Activated CD4-positive, CD25-positive, alpha-beta regulatory T cell treated with anti-CD3 and anti-CD28 coated beads, Interleukin-2, amount 50 U/mL, for 72 hours (primary cell): ENCODE measurements at regions not wholly inside any gene's neighbourhood (a gene's known extent, or its start where the extent isn't known, plus 50 kb on each side); places are given as distances from the start of the nearest gene placed in this dataset.

ENCODE experiments used
- DNase-seq: peaks from one replicate; pipeline ENCODE4 v3.0.0; 2021

DNA sequence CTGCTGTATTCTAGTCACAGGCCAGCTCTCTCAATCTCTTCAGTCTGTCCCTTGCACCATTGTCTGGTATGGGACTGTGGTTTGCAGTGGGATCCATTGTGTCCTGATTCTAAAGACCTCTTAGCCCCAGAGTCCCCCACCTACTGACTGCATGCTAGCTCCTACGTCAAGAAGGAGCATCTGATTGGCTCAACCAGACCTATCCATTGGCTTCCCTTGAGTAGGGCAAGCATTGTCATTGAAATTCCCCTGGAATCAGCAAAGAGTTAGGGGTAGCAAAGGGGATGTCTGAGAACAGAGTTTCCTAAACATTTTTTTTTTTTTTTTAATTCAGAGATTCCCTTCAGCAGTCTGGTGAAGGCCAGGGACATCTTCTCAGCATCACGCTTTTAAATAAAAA is 175.3 kb upstream of the MPHOSPH6 start:
- no peak for DNase-seq

DNA sequence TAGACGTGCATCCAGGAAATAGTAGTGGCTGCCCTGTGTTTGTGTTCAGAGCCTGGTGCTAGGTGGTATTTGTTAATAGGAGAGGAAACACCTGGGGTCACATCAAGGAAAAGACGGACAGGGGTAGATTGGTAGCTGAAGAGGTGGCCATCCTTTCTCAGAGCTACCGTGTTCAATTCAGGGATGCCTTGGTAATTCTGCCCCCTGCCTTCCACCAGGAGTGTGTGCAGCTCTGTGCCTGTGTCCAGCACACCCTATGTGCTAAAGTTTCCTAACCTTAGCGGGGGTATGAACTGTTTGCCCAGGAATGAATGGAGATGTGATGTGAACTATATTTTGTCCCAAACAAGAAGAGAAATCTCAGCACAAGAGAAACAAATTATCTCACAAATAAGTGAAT is 174.1 kb upstream of the MPHOSPH6 start:
- DNase-seq: no peak

DNA sequence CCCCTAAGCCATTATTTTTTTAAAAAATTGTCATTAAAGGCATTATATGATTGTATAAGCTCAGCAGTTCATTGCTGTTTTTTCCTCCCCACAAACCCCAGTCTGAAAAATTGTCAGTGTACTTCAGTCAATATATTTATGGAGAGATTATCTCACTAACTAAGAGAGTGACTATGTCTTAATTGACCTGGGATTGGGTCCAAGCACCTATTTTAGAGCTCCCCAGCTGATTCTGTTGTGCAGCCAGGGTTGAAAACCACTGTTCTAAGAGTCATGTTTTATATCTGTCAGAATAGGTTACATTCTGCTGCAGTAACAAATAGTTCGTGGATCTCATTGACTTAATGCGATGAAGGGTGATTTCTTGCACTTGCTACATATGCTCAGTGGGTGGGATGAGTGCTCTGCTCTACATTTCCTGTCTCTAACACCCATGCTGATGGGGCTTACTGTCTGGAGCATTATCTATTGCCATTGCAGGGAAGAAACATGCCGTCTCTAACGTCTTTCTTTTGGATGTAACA is 171.2 kb upstream of the MPHOSPH6 start:
- DNase-seq: no peak

DNA sequence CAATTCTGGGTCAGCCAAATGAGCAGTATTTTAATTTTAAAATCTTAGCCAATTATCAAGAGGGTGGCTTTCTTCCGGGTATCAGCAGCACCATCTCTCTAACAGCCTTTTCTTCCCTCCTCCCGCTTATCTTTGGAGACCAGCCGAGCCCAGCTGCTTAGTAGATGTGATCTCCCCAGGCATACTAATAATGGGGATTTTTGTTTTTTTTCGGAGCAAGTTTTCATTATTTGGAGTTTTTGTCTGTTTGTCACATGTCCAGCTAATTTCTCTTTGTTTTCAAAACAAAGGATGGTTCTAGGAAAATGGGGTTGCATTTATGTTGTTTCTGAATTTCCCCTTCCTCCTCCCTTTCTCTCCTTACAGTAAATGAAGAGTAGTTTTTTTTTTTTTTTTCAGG is 170.5 kb upstream of the MPHOSPH6 start:
- DNase-seq: no peak

DNA sequence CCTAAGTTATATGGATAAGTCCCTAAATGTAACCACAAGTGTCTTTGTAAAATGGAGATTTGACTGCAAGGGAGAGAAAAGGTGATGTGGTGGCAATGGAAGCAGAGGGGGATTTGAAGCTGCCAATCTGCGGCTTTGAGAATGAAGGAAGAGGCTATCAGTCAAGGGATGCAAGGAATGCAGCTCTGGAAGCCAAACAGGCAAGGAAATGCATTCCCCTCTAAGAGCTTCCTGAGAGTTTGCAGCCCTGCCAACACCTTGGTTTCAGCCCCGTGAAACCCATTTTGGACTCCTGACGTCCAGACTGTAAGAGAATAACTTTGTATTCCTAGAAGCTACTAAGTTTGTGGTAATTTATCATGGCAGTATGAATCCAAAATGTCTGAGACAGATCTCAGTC is 167.3 kb upstream of the MPHOSPH6 start:
- no peak for DNase-seq

DNA sequence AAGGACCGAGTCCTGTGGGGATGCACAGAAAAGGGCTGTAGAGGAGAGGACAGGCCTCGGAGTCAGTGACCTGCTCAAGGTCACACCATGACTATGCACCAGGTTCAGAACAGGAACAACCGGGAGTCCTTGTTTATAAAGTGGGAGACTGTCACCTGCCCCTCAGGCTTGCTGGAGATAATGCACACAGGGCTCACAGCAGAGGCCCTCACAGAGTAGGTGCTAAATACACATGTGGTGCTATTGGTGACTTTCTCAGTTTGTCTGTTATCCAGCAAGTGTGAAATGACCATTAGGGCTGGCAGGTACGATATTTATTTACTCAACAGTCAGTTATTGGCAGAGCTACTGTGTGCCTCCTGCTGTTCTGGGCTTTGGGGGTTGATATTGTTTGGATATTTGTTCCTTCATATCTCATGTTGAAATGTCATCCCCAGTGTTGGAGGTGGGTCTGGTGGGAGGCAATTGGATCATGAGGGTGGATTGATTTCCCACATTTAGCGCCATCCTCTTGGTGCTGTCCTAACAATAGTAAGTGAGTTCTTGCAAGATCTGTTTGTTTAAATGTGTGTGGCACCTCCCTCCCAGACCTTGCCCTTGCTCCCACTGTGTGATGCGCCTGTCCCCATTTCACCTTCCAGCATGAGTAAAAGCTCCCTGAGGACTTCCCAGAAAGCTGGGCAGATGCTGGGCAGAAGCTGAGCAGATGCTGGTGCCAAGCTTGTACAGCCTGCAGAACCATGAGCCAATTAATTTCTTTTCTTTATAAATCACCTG is 162.1 kb upstream of the MPHOSPH6 start:
- DNase-seq: no peak

DNA sequence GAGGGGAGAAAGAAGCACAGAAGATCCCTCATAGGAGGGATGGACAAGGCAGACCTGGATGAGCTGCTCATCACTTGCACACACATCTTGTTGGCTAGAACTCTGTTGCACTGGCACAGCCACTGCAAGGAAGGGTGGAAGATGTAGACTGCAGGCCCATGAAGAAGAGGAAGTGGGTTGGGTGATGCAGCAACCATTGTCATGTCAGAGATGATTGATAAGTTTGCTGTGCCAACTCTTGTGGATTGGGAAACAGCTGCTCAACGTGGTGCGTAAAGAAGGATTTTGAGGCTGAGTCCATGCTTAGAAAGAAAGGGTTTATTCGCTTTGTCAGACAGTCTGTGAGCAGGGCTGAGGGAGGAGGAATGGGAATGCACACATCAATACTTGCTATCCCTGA is 161.4 kb upstream of the MPHOSPH6 start:
- DNase-seq: no peak

DNA sequence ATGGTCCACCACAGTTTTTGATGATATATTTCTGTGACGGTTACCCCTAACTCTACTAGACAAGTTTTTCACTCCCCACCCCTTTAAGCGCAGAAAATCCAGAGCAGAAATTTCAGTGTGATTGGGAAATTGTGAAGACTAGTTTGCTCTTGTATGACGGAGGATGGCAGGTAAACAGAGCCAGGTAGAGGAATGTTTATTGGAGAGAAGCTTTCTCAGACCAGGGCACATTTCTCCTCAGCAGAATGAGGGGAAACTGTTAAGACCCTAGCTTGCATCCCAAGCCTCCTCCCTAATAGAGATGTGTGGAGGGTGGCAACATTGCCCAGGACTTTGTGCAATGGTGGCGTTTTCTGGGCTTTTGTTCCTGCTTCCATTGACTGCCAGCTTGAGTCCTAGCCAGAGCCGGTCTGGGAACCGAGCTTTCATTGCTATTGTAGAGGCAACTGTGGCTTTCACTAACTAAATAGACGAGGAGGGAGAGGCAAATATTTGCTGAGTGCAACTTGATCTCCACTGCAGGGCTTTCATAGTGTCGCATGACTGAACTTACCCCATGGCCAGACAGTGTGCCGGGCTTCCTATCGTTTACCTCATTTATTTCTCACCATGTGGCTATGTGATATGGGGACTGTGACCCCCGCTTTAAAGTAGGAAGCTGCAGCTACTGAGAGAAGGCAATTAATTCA is 159.6 kb upstream of the MPHOSPH6 start:
- no peak for DNase-seq

DNA sequence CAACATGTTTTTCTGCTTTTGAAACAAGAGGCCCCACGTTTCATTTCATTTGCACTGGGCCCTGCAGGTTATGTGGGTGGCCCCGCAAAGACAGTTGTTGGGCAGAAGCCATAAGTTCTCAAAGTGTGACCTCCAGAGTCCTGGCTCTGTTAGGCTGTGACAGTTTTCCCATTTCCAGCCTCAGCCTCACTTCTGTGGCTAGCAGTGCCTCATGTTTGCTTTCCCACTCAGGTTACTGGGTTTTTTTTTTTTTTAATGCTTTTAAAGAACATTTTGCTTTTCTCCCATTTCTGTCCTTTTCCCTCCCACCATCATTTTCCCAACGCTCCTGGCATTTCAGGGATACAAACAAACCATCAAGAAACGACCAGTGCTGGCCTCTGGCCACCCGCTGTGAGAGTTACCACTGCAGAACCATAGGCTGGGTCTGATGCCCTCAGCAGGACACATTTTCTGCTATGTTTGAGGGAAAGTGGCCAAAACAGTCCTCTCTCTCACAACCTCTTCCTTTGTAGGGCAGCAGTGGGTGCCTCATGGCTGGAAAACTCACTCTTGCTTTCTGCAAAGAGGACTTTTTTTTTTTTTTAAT is 159.0 kb upstream of the MPHOSPH6 start:
- no peak for DNase-seq

DNA sequence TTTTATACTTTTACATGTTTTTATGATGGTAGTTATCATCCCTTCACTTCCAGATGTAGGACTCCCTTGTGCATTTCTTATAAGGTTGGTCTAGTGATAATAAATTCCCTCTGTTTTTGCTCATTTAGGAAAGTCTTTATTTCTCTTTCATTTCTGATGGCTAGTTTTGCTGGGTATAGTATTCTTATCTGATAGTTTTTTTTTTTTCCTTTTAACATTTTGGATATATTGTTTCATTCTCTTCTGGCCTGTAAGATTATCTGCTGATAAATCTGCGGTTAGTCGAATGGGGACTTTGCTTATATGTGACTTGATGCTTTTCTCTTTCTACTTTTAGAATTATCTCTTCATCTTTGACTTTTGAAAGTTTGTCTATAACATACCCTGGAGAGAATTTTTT is 153.1 kb upstream of the MPHOSPH6 start:
- DNase-seq: no peak

DNA sequence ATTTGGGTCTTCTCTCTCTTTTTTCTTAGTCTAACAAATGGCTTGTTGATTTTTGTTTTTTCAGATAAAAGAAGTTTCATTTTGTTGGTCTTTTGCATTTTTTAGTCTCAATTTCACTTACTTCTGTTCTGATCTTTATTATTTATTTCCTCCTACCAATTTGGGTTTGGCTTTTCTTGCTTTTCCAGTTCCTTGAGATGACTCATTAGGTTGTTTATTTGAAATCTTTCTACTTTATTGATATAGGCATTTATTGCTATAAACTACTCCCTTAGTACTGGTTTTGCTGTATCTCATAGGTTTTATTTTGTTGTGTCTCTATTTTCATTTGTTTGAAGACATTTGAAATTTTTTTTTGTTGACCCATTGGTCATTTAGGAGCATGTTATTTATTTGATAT is 152.2 kb upstream of the MPHOSPH6 start:
- DNase-seq: no peak

DNA sequence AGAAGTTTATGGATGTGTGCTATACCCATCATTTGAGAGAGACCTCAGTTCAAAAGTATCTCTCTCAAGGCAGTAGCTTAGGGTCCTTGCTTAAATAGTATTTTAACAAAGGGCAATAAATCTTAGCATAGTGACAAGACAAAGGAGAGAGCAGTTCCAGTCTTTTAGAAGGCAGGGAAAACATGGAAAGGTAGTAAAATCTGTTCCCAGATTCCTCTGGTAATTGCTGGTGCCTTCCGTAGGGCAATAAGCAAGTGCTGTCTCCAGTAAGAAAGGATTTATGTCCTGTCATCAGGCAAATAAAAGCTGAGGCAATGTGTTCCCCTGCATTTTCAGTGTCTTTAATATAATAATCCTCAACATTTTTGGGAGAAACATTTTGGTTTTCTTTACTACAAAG is 149.0 kb upstream of the MPHOSPH6 start:
- no peak for DNase-seq

DNA sequence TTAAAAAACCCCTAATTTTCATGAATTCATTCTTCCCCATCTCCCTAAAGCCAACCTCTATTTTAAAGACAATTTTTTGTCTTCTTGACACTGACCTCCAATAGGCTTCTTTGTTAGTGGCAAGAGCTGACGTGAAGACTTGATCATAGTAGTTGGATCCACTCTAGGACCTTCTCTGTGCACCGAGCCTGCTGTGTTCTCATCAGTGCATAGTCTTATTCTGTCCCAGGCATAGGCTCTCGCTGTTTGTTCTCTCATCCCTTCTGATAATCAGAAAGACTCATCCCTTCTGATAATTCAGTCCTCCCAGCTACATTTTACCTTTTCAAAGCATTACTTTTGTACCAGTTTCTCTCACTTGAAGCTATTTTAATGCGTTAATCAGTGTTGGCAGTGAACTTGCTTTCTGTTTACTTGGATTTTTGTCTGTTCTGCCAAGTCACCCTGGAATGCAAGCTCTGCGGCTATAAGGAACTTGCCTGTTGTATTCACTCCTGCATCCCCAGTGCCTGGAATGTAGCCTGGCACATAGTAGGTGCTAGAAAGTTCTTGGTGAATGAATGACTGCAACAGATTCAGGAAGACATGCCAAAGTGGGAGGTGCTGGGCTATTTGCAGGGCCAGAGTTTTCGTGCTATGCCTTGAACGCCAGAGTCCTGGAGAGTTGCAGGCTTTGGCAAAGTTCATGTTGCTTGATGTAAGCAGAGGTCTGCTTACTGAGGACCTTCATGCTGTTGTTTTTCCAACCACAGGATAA is 147.6 kb upstream of the MPHOSPH6 start:
- DNase-seq: no peak

DNA sequence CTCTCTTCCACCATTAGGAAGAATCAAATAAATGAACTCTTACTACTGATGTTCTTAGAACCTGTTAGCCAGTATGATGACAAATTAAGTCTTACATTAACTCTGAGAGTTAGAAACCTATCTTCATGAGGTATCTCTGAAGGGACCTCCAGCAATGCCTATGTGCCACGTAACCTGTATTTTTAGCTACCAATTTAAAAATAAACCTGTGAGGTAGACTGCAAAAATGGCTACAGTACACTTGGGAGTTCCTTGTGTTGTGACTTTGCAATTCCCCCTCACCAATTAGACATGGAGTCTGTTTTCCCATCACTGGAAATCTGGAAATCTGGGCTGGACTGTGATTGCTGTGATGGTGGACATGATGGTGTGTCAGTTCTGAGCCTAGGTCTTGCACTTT is 143.7 kb upstream of the MPHOSPH6 start:
- DNase-seq: no peak

DNA sequence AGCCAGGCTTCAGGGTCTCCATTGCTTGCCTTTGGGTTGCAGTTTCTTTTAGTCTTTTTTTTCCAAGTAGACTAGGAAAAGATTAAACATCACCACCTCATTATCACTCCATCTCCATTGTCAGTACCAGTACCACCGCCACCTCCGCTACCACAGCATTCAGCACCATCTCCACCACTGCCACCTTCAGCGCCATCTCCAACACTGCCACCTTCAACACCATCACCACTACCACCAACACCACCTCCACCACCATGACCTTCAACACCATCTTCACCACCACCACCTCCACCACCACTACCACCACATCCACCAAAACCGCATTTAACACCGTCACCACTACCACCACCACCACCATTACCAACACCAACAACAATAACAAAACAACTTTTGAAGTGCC is 141.5 kb upstream of the MPHOSPH6 start:
- no peak for DNase-seq

DNA sequence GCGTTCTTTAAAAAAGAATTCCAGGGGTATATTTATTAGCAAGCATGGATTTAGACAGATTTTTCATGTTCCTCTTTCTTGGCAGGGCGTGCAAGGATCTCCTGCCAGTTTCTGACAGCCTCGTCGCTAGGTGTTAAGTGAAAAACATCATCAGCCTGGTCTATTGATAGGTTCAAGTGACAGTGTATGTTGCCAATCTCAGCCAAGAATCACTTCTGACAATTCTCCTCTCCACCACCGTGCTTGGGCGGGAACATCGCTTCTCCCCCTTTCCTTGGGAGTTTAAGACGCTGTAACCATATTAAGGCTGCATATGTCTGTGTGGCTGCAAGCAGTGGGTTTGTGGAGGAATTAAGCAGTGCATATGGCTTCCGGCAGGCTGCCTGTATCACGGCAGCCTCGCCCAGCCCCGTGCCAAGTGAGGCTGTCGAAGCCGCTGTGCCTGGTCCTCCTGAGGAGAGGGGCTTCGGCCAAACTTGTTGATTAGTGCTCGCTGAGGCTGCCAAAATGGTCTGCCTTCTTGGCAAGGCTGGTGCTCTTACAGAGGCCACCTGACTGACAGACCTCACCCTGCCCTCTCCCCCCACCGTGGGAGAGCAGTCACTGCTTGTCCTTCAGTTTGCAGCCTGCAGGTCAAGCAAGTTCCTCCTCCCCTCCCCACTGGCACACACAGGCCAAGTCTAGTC is 132.2 kb upstream of the MPHOSPH6 start:
- no peak for DNase-seq

DNA sequence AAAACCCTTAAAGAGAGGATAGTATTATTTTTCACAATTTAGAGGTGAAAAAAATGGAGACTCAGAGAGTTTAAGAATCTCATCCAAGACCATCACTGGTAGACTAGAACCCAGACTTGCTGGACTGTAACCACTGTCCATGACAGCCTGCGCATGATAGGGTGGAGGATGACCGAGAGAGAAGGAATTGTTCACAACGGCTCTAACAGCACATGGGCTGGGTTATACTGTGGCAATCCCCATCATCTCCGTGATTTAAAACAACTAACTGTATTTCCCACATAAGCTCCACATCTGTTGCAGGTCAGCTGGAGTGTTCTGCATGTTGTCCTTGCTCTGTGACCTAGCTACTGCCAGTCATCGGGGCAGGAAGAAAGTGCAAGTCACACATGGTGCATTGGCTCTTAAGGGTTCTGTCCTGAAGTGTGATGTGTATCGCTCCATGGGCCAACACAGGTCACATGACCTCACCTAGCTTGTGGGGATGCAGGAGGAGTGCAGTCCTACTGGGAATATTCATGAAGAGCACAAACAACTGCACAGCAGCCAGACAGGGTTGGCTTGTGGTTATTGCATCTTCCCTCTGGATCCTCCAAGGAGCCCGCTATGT is 131.2 kb upstream of the MPHOSPH6 start:
- DNase-seq: no peak

DNA sequence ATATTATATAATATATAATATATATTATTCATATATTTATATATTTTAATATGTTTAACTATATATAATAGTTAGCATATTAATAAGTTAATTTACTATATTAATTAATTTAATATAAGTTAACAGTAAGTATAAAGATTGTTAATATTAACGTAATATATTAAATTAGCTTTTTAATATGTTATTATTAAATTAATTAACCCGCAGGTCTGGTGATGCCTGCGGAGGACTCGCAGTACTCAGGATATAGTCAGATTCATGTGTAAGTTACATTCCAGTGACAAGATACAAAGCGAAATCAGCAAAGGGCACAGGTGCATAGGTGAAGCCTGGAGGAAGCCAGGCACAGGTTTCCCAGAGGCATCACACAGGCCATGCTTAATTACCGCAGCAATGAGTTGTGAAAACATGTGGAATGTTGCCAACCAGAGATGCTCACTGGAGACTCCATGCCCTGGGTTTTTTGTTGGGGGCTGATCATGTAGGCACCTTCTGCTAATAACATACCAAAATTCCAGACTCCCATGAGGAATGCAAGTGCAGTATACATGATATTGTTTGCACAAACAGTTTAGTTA is 130.4 kb upstream of the MPHOSPH6 start:
- no peak for DNase-seq

DNA sequence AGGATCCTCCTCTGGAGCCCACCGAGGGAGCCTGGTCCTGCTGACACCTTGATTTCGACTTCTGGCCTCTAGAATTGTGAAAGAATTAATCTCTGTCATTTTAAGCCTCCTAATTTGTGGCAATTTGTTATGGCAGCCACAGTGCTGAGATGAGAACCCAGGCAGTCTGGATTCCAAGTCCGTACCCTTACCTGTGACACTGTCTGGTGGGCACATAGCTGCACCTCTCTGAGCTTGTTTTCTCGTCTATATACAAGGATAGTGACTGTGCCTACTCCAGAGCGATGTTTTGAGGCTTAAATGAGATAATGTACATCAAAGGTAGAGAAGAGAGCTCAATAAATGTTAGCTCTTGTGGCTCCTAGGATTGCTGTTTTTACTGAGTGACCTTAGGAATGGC is 128.4 kb upstream of the MPHOSPH6 start:
- no peak for DNase-seq

DNA sequence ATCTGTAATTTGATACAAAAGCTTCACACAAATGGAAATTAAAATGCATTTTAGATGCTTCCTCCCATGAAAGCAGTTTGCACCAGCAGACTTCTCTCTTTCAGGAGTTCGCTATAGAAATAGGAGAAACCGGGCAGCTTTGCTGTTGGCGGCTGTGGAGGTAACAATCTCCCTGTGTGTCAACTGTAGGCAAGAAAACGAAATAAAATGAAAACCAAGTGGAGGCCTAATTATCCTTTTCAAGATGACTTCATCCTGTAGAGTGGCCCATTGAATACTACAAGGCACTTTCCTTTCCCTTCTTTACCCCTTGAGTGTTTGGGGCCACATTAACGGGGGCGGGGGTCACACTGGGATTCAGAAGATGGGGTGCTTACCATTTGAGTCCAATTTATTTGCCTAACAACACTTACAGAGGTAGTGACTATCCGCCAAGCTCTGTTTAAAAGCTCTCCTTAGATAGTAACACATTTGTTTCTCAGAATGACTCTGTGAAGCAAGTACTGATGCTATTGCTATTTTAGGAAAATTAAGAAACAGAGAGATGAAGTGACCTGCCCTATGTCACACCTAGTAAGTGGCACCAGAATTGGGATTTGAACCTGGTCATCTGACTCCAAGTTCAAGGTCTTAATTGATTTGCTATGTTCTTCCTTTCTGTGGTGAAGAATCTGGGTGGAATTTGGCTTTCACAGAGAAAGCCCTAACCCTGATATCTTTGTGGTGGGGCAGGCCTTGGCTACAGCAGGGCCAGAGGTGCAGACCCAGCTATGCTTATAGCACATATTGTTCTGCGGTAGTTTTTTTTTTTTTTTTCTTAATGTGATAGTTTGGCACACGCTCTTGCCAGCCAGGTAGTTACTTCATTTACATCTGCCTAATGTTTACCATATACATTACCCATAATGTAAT is 125.5 kb upstream of the MPHOSPH6 start:
- DNase-seq: no peak

DNA sequence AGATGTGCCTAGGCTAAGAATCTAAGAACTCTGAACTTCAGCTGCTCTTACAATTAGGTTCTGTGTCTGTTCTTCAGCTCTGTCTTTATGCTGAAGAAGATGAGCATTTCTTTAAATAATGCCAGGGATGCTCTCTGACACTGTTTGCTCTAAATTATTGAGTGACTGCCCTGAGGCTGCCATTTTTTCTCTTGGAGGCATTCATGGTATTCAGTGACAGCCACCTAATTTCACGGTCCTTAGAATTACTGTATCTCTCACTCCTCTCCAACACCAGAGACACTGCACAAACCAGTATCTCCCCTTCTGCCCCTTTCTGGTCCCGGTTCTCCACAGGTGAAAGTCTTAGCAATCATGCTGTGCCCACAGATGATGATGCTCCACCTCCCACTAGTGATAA is 123.6 kb upstream of the MPHOSPH6 start:
- no peak for DNase-seq
